ENCODE measurements at regions not wholly inside any gene's neighbourhood (a gene's known extent, or its start where the extent isn't known, plus 50 kb on each side); places are given as distances from the start of the nearest gene placed in this dataset.
"Not testable (repeated sequence)": the region's sequence is repeated elsewhere in the genome, so short reads cannot be mapped to it uniquely, and the experiment has no call there.

DNA sequence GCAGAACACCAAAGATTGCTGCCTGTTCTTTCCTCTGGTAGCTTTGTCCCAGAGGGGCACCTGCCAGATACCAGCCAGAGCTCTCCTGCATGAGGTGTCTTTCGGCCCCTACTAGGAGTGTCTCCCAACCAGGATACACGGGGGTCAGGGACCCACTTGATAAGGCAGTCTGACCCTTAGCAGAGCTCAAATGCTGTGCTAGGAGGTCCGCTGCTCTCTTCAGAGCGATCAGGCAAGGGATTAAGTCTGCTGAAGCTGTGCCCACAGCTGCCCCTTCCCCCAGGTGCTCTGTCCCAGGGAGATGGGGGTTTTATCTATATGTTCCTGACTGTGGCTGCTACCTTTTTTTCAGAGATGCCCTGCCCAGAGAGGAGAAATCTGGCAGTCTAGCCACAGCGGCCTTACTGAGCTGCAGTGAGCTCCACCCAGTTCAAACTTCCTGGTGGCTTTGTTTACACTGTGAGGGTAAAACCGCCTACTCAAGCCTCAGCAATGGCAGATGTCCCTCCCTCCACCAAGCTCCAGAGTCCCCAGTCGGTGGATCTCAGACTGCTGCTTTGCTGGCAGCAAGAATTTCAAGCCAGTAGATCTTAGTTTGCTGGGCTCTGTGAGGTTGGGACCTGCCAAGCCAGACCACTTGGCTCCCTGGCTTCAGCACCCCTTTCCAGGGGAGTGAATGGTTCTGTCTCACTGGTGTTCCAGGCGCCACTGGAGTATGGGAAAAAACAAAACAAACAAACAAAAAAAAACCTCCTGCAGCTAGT is 52.0 kb upstream of the TMTC2 start:
- DNase-seq, result not testable (repeated sequence)

DNA sequence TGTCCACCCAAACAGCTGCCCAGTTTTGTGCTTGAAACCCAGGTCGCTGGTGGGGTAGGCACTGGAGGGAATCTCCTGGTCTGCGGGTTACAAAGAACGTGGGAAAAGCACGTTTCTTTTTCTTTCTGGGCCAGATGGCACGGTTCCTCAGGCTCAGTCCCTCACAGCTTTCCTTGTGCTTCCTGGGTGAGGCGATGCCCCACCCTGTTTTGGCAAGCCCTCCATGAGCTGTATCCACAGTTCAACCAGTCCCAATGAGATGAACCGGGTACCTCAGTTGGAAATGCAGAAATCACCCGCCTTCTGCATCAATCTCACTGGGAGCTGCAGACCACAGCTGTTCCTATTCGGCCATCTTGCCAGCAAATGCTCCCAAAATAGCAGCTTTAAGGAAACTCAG is 51.4 kb upstream of the TMTC2 start:
- DNase-seq, result no peak

All from DMS153 (cell line).